GM11168 (cell line): ENCODE measurements at regions not wholly inside any gene's neighbourhood (a gene's known extent, or its start where the extent isn't known, plus 50 kb on each side); places are given as distances from the start of the nearest gene placed in this dataset.

Experiments used
- in situ Hi-C: fragments of 300-500 bp; cut with MboI; formaldehyde crosslinking; loops from one replicate; pipeline ENCODE4 v1.12.0; 2022; ENCODE audit warnings: low sequenced_read_pairs; ENCODE audit not compliant: unreplicated experiment

- in situ Hi-C loops: no loop called here
These were observed 412.6 kb upstream of the PAPPA start for GRCh38 chr9:115740986-115741385.

- in situ Hi-C loops: no loop called here
These were observed 409.6 kb upstream of the PAPPA start for GRCh38 chr9:115743709-115744605.

- in situ Hi-C loops: no loop called here
These were observed 407.1 kb upstream of the PAPPA start for GRCh38 chr9:115746496-115746895.

- in situ Hi-C loops: no loop called here
These were observed 405.9 kb upstream of the PAPPA start for GRCh38 chr9:115747731-115748130.

- in situ Hi-C loops: no loop called here
These were observed 396.9 kb upstream of the PAPPA start for GRCh38 chr9:115756736-115757135.

GRCh38 chr9:115757461-115757860 lies 396.1 kb upstream of the PAPPA start:
- in situ Hi-C loops: no loop called here

GRCh38 chr9:115758441-115758840 lies 395.1 kb upstream of the PAPPA start:
- in situ Hi-C loops: no loop called here

- in situ Hi-C loops: no loop called here
These were observed 394.2 kb upstream of the PAPPA start for GRCh38 chr9:115759426-115759825.

- in situ Hi-C loops: no loop called here
These were observed 388.9 kb upstream of the PAPPA start for GRCh38 chr9:115764645-115765044.

- in situ Hi-C loops: no loop called here
These were observed 388.5 kb upstream of the PAPPA start for GRCh38 chr9:115765060-115765459.

GRCh38 chr9:115766370-115766955 lies 387.1 kb upstream of the PAPPA start:
- in situ Hi-C loops: no loop called here

- in situ Hi-C loops: no loop called here
These were observed 383.1 kb upstream of the PAPPA start for GRCh38 chr9:115770521-115770920.

- in situ Hi-C loops: no loop called here
These were observed 377.9 kb upstream of the PAPPA start for GRCh38 chr9:115775659-115776058.

- in situ Hi-C loops: no loop called here
These were observed 376.0 kb upstream of the PAPPA start for GRCh38 chr9:115777610-115778009.

- in situ Hi-C loops: no loop called here
These were observed 372.4 kb upstream of the PAPPA start for GRCh38 chr9:115781070-115781736.

- in situ Hi-C loops: no loop called here
These were observed 367.3 kb upstream of the PAPPA start for GRCh38 chr9:115786321-115786720.

GRCh38 chr9:115790520-115790919 lies 363.1 kb upstream of the PAPPA start:
- in situ Hi-C loops: no loop called here

- in situ Hi-C loops: no loop called here
These were observed 358.6 kb upstream of the PAPPA start for GRCh38 chr9:115794921-115795475.

GRCh38 chr9:115799734-115800133 lies 353.9 kb upstream of the PAPPA start:
- in situ Hi-C loops: no loop called here

- in situ Hi-C loops: no loop called here
These were observed 349.4 kb upstream of the PAPPA start for GRCh38 chr9:115804206-115804605.

- in situ Hi-C loops: no loop called here
These were observed 345.5 kb upstream of the PAPPA start for GRCh38 chr9:115808108-115808507.
